Lung (tissue), 11 donors: ENCODE measurements at regions not wholly inside any gene's neighbourhood (a gene's known extent, or its start where the extent isn't known, plus 50 kb on each side); places are given as distances from the start of the nearest gene placed in this dataset.
"Not testable (repeated sequence)": the region's sequence is repeated elsewhere in the genome, so short reads cannot be mapped to it uniquely, and the experiment has no call there.

ENCODE experiments used
- ATAC-seq: fragments of 200-7000 bp; cut with Tn5 transposase; one replicate; pipeline ENCODE4 v1.9.1; 2020; ENCODE audit warnings: moderate number of reproducible peaks; ENCODE audit not compliant: insufficient read depth, low FRiP score
- DNase-seq, 3 donors: peaks; one replicate each; pipeline ENCODE4 v3.0.0-alpha.2; 2013 to 2017
- H3K27ac ChIP-seq, 2 donors: one replicate each; pipeline ENCODE4 v1.5.1; 2013; ENCODE audit warnings: mild to moderate bottlenecking in 2 of 2, moderate library complexity in 2 of 2, control low read depth in 1 of 2, inconsistent platforms in 1 of 2, low read depth in 1 of 2, low read length in 1 of 2
- H3K27me3 ChIP-seq, 3 donors: one replicate each; pipeline ENCODE4 v1.5.1; 2013; ENCODE audit warnings: low read length in 2 of 3; ENCODE audit not compliant: control insufficient read depth in 3 of 3, insufficient read depth in 3 of 3
- H3K36me3 ChIP-seq, 4 donors: one replicate each; pipeline ENCODE4 v1.5.1; 2013; ENCODE audit warnings: low read length in 4 of 4, mild to moderate bottlenecking in 1 of 4, moderate library complexity in 1 of 4; ENCODE audit not compliant: control insufficient read depth in 4 of 4, insufficient read depth in 4 of 4
- H3K4me1 ChIP-seq, 5 donors: one replicate each; pipeline ENCODE4 v1.5.1; 2013; ENCODE audit warnings: low read length in 5 of 5, mild to moderate bottlenecking in 2 of 5, moderate library complexity in 1 of 5; ENCODE audit not compliant: control insufficient read depth in 5 of 5, insufficient read depth in 5 of 5
- H3K4me3 ChIP-seq: one replicate; pipeline ENCODE4 v1.5.1; 2013; ENCODE audit warnings: mild to moderate bottlenecking, control low read depth, moderate library complexity
- H3K9ac ChIP-seq, 2 donors: one replicate each; pipeline ENCODE4 v1.5.1; 2013; ENCODE audit warnings: low read length in 2 of 2, control low read depth in 1 of 2; ENCODE audit not compliant: insufficient read depth in 1 of 2
- H3K9me3 ChIP-seq, 4 donors: one replicate each; pipeline ENCODE4 v1.5.1; 2013; ENCODE audit warnings: low read length in 3 of 4, mild to moderate bottlenecking in 1 of 4, moderate library complexity in 1 of 4; ENCODE audit not compliant: control insufficient read depth in 4 of 4, insufficient read depth in 3 of 4
- WGBS, 2 donors: extraction: QIAGEN DNeasy Blood & Tissue Kit; methylation state at CpG; one replicate each; pipeline ENCODE4 v1.1.7; 2013; 5-methylcytosine and 5-hydroxymethylcytosine counted together
- TF ChIP-seq, protein P1 (sequence below): IDR thresholded peaks from 2 replicates; pipeline ENCODE4 v1.5.1; 2012; ENCODE audit warnings: mild to moderate bottlenecking; ENCODE audit errors: control extremely low read depth, extremely low read depth
- donor health status: control.
- donor health status: control.
- donor health status: Bipolar disorder and iron deficiency.
- donor health status: healthy.
- donor health status: DM: yes; HTN: yes; CAD: no.

DNA sequence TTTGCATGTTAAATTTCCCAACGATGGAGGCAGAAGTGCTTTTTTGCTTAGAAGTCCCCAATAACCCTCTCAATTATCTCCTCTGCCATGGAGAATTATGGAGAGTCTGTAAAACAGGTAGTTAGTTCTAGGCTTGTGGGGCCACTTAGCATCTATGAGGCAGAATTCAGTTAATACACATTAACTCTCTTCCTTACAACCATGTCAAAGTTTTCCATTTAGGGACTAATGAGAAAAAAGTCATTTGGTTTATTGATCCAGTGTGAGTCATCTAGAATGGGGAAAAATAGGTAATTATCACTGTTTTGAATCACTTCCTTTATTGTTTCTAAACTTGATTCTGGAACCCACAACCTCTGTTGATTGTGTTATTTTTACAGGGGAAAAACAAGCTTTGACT lies 229.1 kb upstream of the COX10 start:
- H3K36me3 ChIP-seq = no peaks in the 10 kb centered on the region
- ATAC-seq (no peak), DNase-seq (no peak)
- TF ChIP-seq, protein P1, sequence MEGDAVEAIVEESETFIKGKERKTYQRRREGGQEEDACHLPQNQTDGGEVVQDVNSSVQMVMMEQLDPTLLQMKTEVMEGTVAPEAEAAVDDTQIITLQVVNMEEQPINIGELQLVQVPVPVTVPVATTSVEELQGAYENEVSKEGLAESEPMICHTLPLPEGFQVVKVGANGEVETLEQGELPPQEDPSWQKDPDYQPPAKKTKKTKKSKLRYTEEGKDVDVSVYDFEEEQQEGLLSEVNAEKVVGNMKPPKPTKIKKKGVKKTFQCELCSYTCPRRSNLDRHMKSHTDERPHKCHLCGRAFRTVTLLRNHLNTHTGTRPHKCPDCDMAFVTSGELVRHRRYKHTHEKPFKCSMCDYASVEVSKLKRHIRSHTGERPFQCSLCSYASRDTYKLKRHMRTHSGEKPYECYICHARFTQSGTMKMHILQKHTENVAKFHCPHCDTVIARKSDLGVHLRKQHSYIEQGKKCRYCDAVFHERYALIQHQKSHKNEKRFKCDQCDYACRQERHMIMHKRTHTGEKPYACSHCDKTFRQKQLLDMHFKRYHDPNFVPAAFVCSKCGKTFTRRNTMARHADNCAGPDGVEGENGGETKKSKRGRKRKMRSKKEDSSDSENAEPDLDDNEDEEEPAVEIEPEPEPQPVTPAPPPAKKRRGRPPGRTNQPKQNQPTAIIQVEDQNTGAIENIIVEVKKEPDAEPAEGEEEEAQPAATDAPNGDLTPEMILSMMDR = no peak
- H3K4me3 ChIP-seq = no peak overlapping the region
- H3K4me1 ChIP-seq = no peaks in the 10 kb centered on the region
- H3K9me3 ChIP-seq = no peaks in the 10 kb centered on the region
- no peak overlapping the region for H3K27ac ChIP-seq
- no peak overlapping the region for H3K9ac ChIP-seq
- no peaks in the 10 kb centered on the region for H3K27me3 ChIP-seq
- WGBS, 2 donors = 33 to 60% methylated on average over 1 of the region's 1 CpG

DNA sequence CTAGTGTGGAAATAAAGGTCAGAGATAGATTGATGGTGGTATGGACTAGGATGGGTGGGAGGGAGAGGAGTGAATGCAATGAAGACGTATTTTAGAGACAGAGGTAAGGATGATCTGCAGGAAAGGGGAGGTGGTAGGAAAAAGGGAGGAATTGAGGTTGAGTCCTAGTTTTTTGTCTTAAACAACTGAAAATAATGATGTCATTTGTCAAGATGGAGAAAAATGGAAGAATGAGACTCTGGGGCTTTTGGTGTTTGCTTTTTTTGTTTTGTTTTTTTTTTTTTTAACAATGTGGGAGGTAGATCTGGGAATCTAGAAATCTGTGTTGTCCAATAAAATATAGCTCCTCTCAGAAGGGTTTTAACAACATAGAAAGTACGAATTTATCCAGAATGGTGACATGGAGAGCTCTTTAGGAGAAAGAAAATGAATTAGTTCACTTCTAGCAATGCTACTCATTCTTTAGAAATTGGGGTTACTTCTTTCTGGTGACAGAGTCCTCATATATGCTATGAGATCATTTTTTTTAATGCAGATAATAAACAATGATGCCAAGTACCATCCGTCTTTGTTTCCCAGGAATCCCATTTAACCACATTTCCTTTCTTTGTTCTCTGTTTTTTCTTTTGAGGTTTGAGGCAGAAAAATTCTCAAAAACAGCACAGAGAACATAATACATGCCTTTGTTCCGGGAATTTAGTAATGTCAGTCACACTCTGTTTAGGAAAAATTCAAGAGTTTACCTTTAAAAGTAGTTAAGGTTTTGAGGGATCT lies 225.3 kb upstream of the COX10 start:
- Histone ChIP-seq H3K36me3 (no peaks in the 10 kb centered on the region), H3K4me3 (no peak overlapping the region), H3K9me3 (peaks cover 0 to 4% (median 0%) of the 10 kb centered on the region in 4 donors), H3K27me3 (no peaks in the 10 kb centered on the region), H3K4me1 (no peaks in the 10 kb centered on the region), H3K9ac (no peak overlapping the region), H3K27ac (no peak overlapping the region)
- ATAC-seq = no peak
- 71 to 79% methylated on average over 4 of the region's 4 CpGs for WGBS, 2 donors
- TF ChIP-seq, protein P1 = no peak
- DNase-seq = no peak

DNA sequence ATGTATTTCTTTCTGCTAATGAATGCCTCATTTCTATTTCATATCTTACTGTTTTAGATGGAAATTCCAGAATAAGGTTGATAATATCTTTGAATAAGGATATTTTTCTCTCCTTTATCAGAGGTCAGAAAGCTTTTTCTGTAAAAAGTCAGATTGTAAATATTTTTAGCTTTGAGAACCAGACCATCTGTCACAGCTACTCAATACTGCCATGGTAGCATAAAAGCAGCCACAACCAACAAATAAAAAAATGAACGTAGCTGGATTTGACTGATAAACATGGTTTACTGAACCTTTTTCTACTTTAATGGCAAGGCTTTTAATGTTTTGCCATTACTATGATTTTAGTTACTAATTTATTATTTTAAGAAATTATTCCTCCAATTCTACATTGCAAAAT lies 217.4 kb upstream of the COX10 start:
- 78 to 84% methylated on average over 1 of the region's 1 CpG for WGBS, 2 donors
- DNase-seq = no peak
- no peak for ATAC-seq

DNA sequence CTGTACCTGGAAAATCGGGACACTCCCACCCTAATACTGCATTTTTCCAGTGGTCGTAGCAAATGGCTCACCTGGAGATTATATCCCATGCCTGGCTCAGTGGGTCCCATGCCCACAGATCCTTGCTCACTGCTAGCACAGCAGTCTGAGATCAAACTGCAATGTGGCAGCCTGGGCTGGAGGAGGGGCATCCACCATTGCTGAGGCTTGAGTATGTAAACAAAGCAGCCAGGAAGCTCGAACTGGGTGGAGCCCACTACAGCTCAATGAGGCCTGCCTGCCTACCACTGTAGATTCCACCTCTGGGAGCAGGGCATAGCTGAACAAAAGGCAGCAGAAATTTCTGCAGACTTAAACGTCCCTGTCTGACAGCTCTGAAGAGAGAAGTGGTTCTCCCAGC lies 213.6 kb upstream of the COX10 start:
- H3K4me1 ChIP-seq, ATAC-seq, H3K9ac ChIP-seq, H3K36me3 ChIP-seq, H3K27ac ChIP-seq, H3K27me3 ChIP-seq, H3K9me3 ChIP-seq, H3K4me3 ChIP-seq, DNase-seq: not testable (repeated sequence)
- WGBS, 2 donors = 74% methylated on average over 4 of the region's 4 CpGs

More for the DNA sequence above, 217.4 kb upstream of the COX10 start:
- TF ChIP-seq, protein P1 = no peak
- Histone ChIP-seq H3K9me3 (peaks cover 0 to 5% (median 2%) of the 10 kb centered on the region in 4 donors), H3K36me3 (no peaks in the 10 kb centered on the region), H3K4me1 (no peaks in the 10 kb centered on the region), H3K9ac (no peak overlapping the region), H3K27me3 (no peaks in the 10 kb centered on the region), H3K27ac (no peak overlapping the region), H3K4me3 (no peak overlapping the region)
